Psoas muscle (tissue), 7 donors: ENCODE measurements at regions not wholly inside any gene's neighbourhood (a gene's known extent, or its start where the extent isn't known, plus 50 kb on each side); places are given as distances from the start of the nearest gene placed in this dataset.

Experiments
- ATAC-seq, 4 donors: fragments of 200-7000 bp; cut with Tn5 transposase; one replicate each; pipeline ENCODE4 v1.9.1; 2020; ENCODE audit warnings: moderate library complexity in 3 of 4, mild to moderate bottlenecking in 2 of 4
- DNase-seq, 2 donors: peaks; one replicate each; pipeline ENCODE4 v3.0.0-alpha.2; 2020
- H3K27ac ChIP-seq: fragments of 200-600 bp; one replicate; pipeline ENCODE4 v1.8.0; 2022
- H3K27me3 ChIP-seq, 3 donors: fragments of 200-600 bp in 1 of 3; one replicate each; pipeline versions ENCODE4 v1.6.1 to v1.8.0; 2013 to 2022; ENCODE audit warnings: low read length in 2 of 3, mild to moderate bottlenecking in 2 of 3, moderate library complexity in 1 of 3; ENCODE audit not compliant: insufficient read depth in 3 of 3
- H3K36me3 ChIP-seq, 2 donors: fragments of 200-600 bp in 1 of 2; one replicate each; pipeline versions ENCODE4 v1.6.1 to v1.8.0; 2013 to 2022; ENCODE audit warnings: low read depth in 1 of 2, mild to moderate bottlenecking in 1 of 2, moderate library complexity in 1 of 2; ENCODE audit not compliant: insufficient read depth in 1 of 2
- H3K4me1 ChIP-seq: fragments of 200-600 bp; one replicate; pipeline ENCODE4 v1.8.0; 2022
- H3K4me3 ChIP-seq: fragments of 200-600 bp; one replicate; pipeline ENCODE4 v1.8.0; 2022; ENCODE audit warnings: mild to moderate bottlenecking
- H3K9me3 ChIP-seq: fragments of 200-600 bp; one replicate; pipeline ENCODE4 v1.8.0; 2022
- CTCF ChIP-seq: fragments of 200-600 bp; IDR thresholded peaks from one replicate; pipeline ENCODE4 v1.8.0; 2022; ENCODE audit warnings: antibody characterized with exemption
- WGBS, 3 donors: extraction: QIAGEN DNeasy Blood & Tissue Kit; methylation state at CpG; one replicate each; pipeline versions ENCODE4 v1.1.6 to v1.1.7; 2013; 5-methylcytosine and 5-hydroxymethylcytosine counted together
- intact Hi-C, 2 donors: fragments of 100-400 bp; cut with DNase I; formaldehyde crosslinking; loops; one replicate each; pipeline versions ENCODE4 v1.11.0 to v1.14.2; 2022
- donor health status: healthy with polysubstance abuse.
- donor health status: DM: no; HTN: no; CAD: no; lungs with moderate emphysema.
- donor health status: Bipolar disorder and iron deficiency.
- donor health status: healthy.
- donor health status: DM: yes; HTN: yes; CAD: no.
- donor health status: DM: no; HTN: no; CAD: no.
- donor health status: DM: yes; HTN: yes; CAD: no.

DNA sequence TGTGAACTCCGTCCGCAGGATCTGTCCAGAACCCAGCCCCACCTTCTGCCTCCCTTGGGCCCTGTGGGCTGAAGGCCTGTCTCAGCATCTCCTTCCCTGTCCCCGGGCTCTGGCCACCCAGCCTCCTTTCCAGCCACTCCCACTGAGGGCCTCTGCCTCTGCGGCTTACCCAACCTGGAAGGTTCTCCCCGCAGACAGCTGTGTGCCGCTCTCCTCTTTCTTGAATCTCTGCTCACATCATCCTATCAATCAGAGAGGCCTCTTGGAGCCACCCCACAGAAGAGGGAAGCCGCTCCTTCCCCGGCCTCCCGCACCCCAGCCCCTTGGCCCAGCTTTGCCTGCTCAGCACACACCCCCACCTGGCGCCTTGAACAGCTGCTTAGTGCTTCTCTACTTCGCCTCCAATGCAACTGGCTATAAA is 81.5 kb upstream of the UNC5A start:
- H3K4me3 ChIP-seq, result no peak overlapping the region
- ATAC-seq (no peak), DNase-seq (peak in 1 of 2 donors; percentile 39)
- peaks cover 0 to 54% (median 8%) of the 10 kb centered on the region in 3 donors for H3K27me3 ChIP-seq
- no peaks in the 10 kb centered on the region for H3K4me1 ChIP-seq
- no peaks in the 10 kb centered on the region for H3K36me3 ChIP-seq
- no peak for TF ChIP-seq CTCF
- 56 to 61% (median 59%) methylated on average over 10 to 11 of the region's 11 CpGs for WGBS, 3 donors
- no peak overlapping the region for H3K27ac ChIP-seq
- H3K9me3 ChIP-seq, result no peaks in the 10 kb centered on the region
- intact Hi-C loops, result no loop called here

DNA sequence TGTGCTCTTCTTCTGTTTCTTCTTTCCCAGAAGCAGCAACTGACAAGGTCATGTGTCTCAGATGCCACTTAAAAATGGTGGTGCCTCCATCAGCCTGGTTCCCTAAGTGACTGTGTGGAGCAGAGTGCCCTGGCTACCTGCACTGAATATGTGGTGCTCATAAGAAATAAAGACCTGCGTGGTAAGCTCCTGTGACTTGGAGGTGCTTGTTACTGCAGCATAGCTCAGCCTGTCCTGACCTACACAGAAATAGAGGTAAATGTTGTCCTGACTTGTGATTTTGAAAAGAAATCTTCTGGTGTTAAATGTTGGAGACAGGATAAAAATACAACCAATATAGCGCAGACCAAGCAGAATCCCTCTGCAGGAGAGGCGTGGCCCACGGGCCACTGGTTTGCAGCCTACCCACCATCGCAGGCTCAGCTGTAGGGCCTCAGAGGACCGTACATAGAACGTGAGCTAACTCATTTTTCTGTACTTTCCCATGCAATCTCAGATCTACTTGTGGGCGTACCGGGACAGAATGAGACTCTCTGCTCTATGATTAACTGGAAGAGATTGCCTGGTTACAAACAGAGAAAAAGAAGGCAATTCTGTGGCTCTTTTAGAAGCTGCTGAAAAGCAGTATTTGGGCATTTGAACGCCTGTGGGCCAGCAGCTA is 79.4 kb upstream of the UNC5A start:
- ATAC-seq (no peak), DNase-seq (peak in 1 of 2 donors; percentile 14)
- Histone ChIP-seq H3K36me3 (no peaks in the 10 kb centered on the region), H3K4me3 (no peak overlapping the region), H3K9me3 (no peaks in the 10 kb centered on the region), H3K27me3 (peaks cover 0 to 55% (median 12%) of the 10 kb centered on the region in 3 donors), H3K27ac (no peak overlapping the region), H3K4me1 (no peaks in the 10 kb centered on the region)
- TF ChIP-seq CTCF, result no peak
- intact Hi-C loops, result no loop called here
- 84 to 87% (median 86%) methylated on average over 10 of the region's 10 CpGs for WGBS, 3 donors

- Histone ChIP-seq H3K27me3 (peaks cover 0 to 59% (median 12%) of the 10 kb centered on the region in 3 donors), H3K9me3 (no peaks in the 10 kb centered on the region), H3K4me3 (no peak overlapping the region), H3K27ac (no peak overlapping the region), H3K4me1 (no peaks in the 10 kb centered on the region), H3K36me3 (no peaks in the 10 kb centered on the region)
- WGBS, 3 donors, result 49 to 55% (median 54%) methylated on average over 7 of the region's 7 CpGs
- DNase-seq (no peak), ATAC-seq (no peak)
- intact Hi-C loops, result no loop called here
- no peak for TF ChIP-seq CTCF
Measured at GRCh38 chr5:176731506-176732160, 78.7 kb upstream of the UNC5A start.

GRCh38 chr5:176732306-176732705 is 78.1 kb upstream of the UNC5A start:
- intact Hi-C loops, result no loop called here
- Histone ChIP-seq H3K36me3 (no peaks in the 10 kb centered on the region), H3K4me1 (no peaks in the 10 kb centered on the region), H3K4me3 (no peak overlapping the region), H3K27me3 (peaks cover 0 to 59% (median 14%) of the 10 kb centered on the region in 3 donors), H3K9me3 (no peaks in the 10 kb centered on the region), H3K27ac (no peak overlapping the region)
- ATAC-seq (no peak), DNase-seq (peak in 1 of 2 donors; percentile 39)
- WGBS, 3 donors, result 73 to 79% (median 79%) methylated on average over 13 of the region's 13 CpGs
- no peak for TF ChIP-seq CTCF
